ENCODE measurements at regions not wholly inside any gene's neighbourhood (a gene's known extent, or its start where the extent isn't known, plus 50 kb on each side); places are given as distances from the start of the nearest gene placed in this dataset.
A peak's percentile ranks its signal among the peaks of the same experiment; 100 is the strongest.

- DNase-seq (ENCODE audit: low read depth in 2 of 2), result no peak
Measured at GRCh38 chr15:87805117-87805820, 451.3 kb downstream of the NTRK3 start.

- DNase-seq (ENCODE audit: low read depth in 2 of 2), result no peak
Measured at GRCh38 chr15:87804451-87804850, 452.1 kb downstream of the NTRK3 start.

- DNase-seq (ENCODE audit: low read depth in 2 of 2), result no peak
Measured at GRCh38 chr15:87799838-87800237, 456.7 kb downstream of the NTRK3 start.

- DNase-seq (ENCODE audit: low read depth in 2 of 2), result no peak
Measured at GRCh38 chr15:87799428-87799827, 457.1 kb downstream of the NTRK3 start.

- DNase-seq (ENCODE audit: low read depth in 2 of 2), result no peak
Measured at GRCh38 chr15:87793725-87794124, 462.8 kb downstream of the NTRK3 start.

DNA sequence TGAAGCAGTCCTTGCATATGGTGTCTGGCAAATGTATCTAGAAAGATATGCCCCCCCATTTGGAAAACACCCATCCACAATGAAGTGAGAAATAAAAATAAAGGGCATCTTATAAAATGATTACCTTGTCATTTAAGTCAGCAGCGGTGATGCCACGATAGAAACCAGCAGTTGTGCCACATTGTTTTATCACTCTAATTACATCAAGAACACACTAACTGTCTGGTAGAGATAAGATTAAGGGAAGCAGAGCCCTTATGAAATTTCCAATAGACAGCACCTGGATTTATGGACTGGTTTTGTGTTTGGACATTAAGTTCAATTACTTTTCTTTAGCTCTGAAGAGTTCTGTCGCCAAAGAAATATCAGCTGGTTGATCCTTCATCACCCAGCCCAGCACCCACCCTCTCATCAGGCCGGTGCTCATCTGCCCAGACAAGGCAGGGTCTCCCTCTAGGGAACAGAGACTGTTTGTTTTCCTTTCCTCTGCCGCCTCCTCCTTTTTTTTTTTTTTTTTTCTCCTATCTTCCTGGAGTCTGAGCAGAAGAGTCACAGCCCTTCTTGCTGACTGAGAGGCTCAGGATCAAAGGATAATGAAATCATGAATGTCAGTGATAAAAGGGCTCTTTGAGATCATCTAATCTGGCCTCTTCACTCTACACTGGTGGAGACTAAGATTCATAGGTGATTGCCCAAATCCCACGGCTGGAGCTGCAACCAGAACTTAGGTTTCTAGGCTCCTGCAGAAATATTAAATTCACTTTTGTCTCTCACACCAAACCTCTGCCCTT, 464.1 kb downstream of the NTRK3 start:
- no peak for DNase-seq (ENCODE audit: low read depth in 2 of 2)

- DNase-seq (ENCODE audit: low read depth in 2 of 2), result no peak
Measured at GRCh38 chr15:87781959-87782625, 474.4 kb downstream of the NTRK3 start.

DNA sequence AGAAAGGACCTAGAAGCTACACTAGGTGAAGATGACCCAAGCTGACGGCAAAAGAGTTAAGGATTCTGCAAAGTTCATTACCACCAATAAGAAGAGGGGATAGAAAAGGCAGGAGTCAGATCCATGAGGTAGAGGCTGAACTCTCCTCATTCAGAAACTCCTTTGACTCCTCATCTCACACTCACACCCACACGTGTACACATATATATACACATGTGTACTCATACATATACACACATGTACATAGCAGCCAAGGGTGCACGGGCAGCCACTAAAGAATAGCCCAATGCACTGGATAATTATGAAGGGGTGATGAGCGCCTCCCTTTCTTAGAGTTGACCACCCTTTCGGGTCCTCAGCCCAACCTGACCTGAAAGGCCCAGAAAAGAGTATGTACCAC, 476.8 kb downstream of the NTRK3 start:
- no peak for DNase-seq (ENCODE audit: low read depth in 2 of 2)

DNA sequence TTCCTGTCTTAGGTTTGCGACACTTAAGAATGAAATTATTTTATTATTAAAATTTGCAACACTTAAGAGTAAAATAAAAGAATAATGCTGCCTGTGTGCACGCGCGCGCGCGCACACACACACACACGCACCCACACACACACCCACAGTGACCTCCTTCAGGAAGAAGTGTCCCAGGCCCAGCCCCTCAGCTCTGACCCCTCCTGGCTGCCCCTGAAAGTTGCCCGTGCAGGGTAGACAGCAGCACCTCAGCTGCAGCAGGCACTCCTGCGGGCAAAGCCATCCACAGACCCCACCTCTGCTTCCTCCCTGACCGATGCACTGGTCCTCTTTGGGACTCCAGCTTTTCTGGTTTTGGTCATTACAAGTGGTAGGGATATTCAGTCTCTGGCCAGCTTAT, 478.2 kb downstream of the NTRK3 start:
- DNase-seq (ENCODE audit: low read depth in 2 of 2), result no peak

DNA sequence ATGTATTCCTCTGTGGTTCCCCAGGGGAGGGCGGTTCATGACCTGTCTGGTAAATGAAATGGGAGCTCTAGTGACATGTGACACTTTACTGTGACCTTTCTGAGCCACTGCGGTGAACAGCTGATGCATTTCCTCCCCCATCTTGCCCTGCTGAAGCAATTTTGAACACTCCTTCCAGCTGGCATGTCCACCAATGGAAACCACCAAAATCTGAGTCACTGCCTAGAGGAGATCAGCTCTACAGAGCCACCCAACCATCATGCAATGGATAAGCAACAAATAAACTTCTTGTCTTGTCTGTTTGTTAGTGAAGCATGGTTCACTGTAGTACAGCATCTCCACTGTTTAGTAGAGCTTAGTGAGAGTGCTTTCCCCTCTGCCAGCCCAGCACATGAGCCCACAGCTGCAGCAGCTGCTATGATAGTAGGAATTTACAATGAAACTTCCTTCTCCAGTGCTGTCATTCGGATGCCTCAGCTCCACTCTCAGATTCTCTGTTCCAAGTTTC, 479.4 kb downstream of the NTRK3 start:
- no peak for DNase-seq (ENCODE audit: low read depth in 2 of 2)

- no peak for DNase-seq (ENCODE audit: low read depth in 2 of 2)
Measured at GRCh38 chr15:87767516-87767915, 489.0 kb downstream of the NTRK3 start.

- DNase-seq (ENCODE audit: low read depth in 2 of 2), result peak; percentile 42 to 46
Measured at GRCh38 chr15:87764461-87765240, 491.9 kb downstream of the NTRK3 start.

DNA sequence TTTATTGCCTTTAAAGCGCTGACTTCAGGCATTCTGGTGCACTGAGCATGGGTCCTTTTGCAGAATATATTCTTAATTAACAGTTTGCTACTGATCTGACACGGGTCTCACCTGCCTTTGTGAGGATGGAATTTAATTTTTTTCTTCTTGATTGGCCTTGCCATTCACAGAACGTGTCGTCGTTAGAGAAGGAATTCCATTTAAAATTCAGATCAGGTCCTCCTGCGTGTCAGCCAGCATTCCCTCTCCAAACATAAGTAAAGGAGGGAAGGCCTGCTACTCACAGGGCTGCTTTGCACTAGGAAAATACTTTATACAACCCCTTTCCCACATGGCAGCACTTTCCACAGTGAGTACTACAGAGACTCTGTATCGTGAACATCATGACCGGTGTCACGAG, 492.7 kb downstream of the NTRK3 start:
- no peak for DNase-seq (ENCODE audit: low read depth in 2 of 2)

DNA sequence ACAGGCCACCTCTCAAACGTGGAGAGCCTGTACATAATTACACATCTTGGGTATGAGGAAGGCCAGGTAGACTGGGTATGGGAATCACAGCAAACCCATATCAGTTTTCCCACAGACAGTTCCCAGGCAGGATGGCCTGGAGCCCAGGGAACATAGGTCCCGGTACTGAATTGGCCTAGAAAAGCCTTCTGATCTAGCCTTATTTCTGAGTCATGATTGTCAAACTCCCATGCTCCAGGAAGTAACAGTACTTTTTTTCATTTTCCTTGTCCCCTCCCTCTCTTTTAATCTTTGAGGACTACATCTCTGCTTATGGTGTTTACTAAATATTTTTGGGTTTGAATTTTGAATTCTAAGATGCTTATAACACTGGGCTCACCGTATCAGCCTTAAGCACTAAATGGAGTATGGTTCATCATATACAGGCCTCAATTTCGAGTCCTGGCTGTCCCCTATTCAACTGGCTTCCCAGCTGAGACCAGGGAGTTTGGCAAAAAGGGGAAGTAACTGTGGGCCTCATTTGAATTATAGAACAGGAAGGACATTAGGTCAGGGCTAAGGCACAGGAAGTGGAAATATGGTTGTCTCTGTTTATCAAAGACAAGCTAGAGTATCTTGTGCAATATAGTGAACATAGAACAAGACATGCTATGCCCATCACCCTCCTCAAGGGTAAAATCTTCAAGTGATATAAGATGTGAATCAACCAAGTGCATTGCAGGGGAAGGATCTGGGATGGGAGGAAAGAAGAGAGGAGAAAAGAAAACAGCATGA, 494.6 kb downstream of the NTRK3 start:
- DNase-seq (ENCODE audit: low read depth in 2 of 2), result no peak

DNA sequence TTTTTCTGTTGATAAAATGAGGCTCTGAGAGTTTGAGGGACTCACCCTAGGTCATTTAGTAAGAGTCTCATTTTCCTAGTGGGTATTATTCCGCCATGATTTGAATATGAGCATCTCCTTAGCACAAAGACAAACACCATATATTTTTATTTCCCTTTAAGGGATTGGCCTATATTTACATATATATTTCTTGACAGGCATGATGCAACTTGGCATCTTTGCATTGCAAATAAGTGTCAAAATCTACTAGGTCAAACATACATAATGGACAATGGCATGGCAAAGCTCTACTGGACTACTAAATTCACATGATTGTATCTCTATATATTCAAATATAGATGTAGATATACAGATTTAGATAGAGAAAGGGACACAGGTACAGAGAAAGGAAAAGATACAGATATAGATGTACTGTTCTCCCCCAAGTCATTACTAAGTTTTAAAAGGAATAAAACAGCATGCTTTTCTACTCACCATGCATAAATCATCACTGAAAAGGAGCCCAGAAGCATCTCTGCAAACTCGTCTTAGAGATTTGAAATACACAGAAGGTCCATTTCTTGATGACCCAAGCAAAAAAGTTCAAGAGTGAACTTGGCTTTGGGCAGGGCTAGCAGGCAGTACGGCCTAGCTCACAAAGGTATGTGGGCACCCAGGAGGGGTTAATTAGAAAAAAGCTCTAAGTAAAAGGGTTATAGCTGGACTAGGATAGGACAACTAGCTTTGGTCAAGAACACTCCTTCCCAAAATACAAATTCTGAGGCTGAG, 495.8 kb downstream of the NTRK3 start:
- DNase-seq (ENCODE audit: low read depth in 2 of 2), result no peak

DNA sequence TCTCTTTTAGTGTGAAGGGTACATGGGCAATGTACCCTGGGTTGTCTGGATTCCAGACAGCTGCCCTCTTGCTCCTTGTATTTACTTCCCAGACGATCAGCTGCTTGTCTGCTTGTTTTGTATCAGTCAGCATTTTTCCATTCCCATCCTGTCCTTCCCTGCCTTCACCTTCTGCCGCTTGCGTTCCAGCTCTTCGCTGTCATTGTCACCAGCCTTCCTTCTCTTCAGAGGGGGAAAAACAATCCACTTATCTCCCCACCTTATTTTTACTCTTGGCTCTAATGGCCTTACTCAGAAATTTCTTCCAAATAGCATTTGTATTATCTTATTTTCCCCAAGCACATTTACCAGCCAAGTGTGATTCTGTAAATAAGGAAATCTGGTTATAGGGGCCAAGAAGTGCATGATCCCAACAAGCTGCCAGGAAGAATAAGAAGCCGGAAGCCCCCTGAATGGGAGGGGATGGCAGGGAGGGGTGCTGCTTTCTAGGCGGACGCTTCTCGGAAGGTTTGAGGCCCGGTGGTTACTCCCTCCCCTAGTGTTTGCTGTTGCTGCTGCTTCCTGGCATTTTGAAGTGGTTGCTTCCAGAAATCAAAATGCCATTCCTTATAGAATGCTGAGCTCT, 497.6 kb downstream of the NTRK3 start:
- no peak for DNase-seq (ENCODE audit: low read depth in 2 of 2)

GRCh38 chr15:87757084-87757483, 499.5 kb downstream of the NTRK3 start:
- no peak for DNase-seq (ENCODE audit: low read depth in 2 of 2)

DNA sequence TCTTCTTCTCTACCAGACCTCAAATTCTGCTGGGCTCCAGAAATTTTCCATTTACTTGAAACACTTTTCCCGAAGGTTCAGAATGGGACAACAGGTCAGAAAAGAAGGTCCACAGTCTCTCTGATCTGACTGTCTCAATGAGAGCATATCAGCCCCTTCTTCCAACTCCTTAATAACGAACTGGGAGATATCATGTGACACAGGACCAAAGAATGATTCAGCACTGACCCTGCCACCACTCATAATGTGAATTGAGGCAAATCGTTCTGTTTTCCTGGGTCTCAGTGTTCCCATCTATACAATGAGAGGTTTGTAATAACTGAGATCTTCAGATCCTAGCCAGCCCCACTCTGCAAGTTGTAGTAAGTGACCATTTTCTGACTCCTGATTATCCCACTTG, 500.5 kb downstream of the NTRK3 start:
- no peak for DNase-seq (ENCODE audit: low read depth in 2 of 2)

GRCh38 chr15:87755226-87755625, 501.3 kb downstream of the NTRK3 start:
- DNase-seq (ENCODE audit: low read depth in 2 of 2), result no peak

- no peak for DNase-seq (ENCODE audit: low read depth in 2 of 2)
Measured at GRCh38 chr15:87753539-87753938, 503.0 kb downstream of the NTRK3 start.

Measured in fibroblast of skin of left biceps (primary cell).